GM12874 (cell line): ENCODE measurements at regions not wholly inside any gene's neighbourhood (a gene's known extent, or its start where the extent isn't known, plus 50 kb on each side); places are given as distances from the start of the nearest gene placed in this dataset.

Source experiments
- CTCF ChIP-seq: IDR thresholded peaks from 2 replicates; pipeline ENCODE4 v1.5.1; 2011; ENCODE audit warnings: low read depth, mild to moderate bottlenecking, control low read depth, low read length, moderate library complexity; ENCODE audit not compliant: insufficient read depth

DNA sequence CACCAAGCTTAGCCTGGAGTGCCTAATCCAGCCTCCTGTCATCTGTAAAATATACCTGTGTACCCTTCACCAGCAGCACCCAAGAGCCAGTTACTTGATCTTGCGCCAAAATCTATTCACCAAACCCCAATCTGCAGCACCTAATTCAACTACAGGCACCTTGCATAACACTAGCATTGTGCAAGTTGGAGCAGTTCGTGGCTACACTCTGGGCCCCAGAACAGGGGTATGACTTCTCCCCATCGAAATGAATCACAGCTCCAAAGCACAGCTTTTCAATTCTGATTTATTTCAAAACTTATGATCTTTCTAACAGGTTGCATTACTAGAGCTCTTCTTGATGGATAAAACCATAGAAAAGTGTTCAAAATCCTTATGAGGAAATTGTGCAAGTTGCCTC is 100.4 kb upstream of the TCF21 start:
- no peak for TF ChIP-seq CTCF

GRCh38 chr6:133796235-133796634 is 92.7 kb upstream of the TCF21 start:
- TF ChIP-seq CTCF, result no peak

DNA sequence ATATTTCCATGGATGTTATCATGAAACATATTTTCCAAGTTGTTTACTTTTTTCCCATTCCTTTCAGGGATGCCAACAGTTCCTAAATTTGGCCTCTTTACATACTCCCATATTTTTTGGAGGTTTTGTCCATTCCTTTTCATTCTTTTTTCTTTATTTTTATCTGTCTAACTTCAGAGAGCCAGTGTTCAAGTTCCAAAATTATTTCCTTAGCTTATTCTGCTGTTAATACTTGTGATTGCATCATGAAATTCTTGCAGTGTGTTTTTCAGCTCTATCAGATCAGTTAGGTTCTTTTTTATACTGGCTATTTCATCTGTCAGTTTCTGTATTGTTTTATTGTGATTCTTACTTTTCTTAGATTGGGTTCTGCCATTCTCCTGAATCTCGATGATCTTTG is 89.9 kb upstream of the TCF21 start:
- TF ChIP-seq CTCF, result no peak

DNA sequence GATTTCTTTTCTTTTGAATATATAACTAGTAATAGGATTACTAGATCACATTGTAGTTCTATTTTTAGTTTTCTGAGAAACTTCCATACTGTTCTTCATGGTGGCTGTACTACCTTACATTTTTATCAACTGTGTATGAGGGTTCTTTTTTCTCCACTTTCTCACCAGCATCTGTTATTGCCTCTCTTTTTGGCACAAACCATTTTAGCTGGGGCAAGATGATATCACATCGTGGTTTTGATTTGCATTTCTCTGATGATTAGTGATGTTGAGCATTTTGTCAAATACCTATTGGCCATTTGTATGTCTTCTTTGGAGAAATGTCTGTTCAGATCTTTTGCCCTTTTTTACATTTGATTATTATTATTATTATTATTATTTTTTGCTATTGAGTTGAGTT is 86.1 kb upstream of the TCF21 start:
- no peak for TF ChIP-seq CTCF

DNA sequence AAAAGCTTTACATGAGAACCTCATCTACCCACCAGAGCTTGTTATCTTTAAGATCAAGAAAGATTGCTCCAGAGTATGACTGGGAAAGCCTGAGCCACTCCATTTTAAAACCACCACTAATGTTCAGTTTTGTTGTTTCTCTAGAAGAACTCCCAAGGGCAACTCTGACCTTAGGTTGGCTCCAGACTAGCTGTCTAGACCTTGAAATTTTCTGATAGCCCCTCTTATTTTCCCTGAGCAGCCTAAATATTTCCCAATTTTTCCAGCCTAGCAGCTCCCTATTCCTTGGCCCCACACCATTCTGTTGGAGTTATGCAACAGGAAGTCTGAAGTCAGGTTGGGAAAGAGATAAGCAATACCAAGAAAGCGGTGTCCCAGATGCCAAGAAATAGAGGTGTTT is 84.6 kb upstream of the TCF21 start:
- TF ChIP-seq CTCF, result no peak

DNA sequence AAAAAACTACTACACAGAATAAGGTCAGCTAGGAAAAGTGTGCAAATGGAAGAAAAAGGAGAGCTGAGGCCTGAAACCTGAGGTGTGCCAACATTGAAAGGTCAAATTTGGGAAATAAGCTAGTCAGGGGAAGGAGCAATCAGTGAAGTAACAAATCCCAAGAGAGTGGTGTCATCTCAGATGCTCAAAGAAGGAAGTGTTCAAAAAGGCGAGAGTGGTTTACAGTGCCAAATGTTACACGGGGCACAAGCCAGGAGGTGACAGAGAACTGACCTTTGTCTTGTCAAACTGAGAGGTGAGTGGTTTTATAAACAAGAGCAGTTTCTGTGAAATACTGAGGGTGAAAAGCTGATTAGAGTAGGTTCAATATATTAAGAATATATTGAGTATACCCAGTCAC is 83.0 kb upstream of the TCF21 start:
- TF ChIP-seq CTCF, result no peak

- TF ChIP-seq CTCF, result no peak
Observed at GRCh38 chr6:133806382-133807140, 82.4 kb upstream of the TCF21 start.
